ENCODE measurements at regions not wholly inside any gene's neighbourhood (a gene's known extent, or its start where the extent isn't known, plus 50 kb on each side); places are given as distances from the start of the nearest gene placed in this dataset.

DNA sequence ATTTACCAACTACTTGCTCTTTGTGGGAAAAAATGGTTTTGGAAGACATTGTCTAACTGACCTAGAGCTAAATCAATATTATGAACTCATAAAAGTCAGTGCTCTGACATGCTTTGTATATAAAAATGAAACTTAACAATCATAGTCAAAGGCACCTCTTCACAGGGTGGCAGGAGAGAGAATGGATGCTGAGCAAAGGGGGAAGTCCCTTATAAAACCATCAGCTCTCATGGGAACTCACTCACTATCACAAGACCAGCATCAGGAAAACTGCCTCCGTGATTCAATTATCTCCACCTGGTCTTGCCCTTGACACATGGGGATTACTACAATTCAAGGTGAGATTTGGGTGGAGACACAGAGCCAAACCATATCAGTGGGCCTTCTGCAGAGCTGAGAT is 417.6 kb upstream of the AUTS2 start:
- Histone ChIP-seq H3K4me3 (ENCODE audit: low read length in 2 of 2) (no peak overlapping the region), H3K27me3 (ENCODE audit: control insufficient read depth in 2 of 2, insufficient read depth in 1 of 2, low read length in 1 of 2) (no peaks in the 10 kb centered on the region), H3K36me3 (ENCODE audit: control insufficient read depth in 2 of 2, insufficient read depth in 2 of 2, low read length in 1 of 2) (no peaks in the 10 kb centered on the region), H3K4me1 (ENCODE audit: control insufficient read depth in 2 of 2, insufficient read depth in 2 of 2, low read length in 2 of 2) (no peaks in the 10 kb centered on the region), H3K27ac (ENCODE audit: low read depth in 1 of 2, low read length in 1 of 2) (no peak overlapping the region), H3K9me3 (ENCODE audit: control insufficient read depth in 2 of 2, insufficient read depth in 1 of 2, low read length in 1 of 2) (no peaks in the 10 kb centered on the region)
- 87% methylated on average over 1 of the region's 1 CpG for WGBS
- no peak for DNase-seq (ENCODE audit: low read depth in 6 of 9, low spot score in 9 of 9)

DNA sequence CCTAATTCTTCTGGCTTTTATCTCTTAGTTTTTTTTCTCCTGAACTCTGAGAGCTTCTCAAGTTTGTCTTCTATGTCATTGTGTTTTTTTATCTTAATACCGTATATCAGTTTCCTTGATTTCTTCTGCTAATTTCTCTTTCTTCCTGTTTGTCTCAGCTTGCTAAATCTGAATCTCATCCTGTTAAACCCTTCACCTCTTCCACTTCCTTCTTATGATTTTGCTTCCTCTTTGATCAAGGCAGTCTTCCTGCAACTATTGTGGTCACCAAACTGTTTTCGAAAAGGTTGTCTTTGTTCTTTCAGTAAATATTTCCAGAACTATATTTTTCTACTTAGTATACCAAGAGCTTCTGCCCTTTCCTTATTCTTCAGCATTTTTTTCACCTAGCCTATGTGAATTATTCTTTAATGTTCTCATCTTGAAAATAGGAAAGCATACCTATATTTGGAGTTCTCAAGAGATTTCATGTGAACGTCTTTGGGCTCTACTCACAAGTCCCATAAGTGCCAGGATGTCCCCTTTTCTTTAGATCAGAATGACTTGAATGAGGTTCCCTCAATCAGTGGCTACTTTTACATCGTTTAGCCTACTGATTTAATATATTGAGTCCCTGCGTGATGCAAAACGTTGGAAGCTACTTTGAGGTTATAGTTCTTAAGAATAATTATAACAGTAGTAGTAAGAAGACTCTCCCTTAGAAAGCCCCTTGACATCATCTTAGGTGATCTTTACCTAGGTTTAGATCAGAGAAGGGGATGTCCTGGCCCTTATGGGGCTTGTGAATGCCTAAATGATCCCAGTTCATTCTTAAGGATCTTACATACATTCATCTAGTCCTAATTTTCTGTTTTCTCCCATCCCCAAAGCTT is 415.4 kb upstream of the AUTS2 start:
- H3K27me3 ChIP-seq (ENCODE audit: control insufficient read depth in 2 of 2, insufficient read depth in 1 of 2, low read length in 1 of 2), result no peaks in the 10 kb centered on the region
- H3K27ac ChIP-seq (ENCODE audit: low read depth in 1 of 2, low read length in 1 of 2), result no peak overlapping the region
- H3K9me3 ChIP-seq (ENCODE audit: control insufficient read depth in 2 of 2, insufficient read depth in 1 of 2, low read length in 1 of 2), result no peaks in the 10 kb centered on the region
- no peaks in the 10 kb centered on the region for H3K36me3 ChIP-seq (ENCODE audit: control insufficient read depth in 2 of 2, insufficient read depth in 2 of 2, low read length in 1 of 2)
- H3K4me1 ChIP-seq (ENCODE audit: control insufficient read depth in 2 of 2, insufficient read depth in 2 of 2, low read length in 2 of 2), result no peaks in the 10 kb centered on the region
- WGBS, result 69% methylated on average over 6 of the region's 6 CpGs
- DNase-seq (ENCODE audit: low read depth in 6 of 9, low spot score in 9 of 9), result no peak
- H3K4me3 ChIP-seq (ENCODE audit: low read length in 2 of 2), result no peak overlapping the region

DNA sequence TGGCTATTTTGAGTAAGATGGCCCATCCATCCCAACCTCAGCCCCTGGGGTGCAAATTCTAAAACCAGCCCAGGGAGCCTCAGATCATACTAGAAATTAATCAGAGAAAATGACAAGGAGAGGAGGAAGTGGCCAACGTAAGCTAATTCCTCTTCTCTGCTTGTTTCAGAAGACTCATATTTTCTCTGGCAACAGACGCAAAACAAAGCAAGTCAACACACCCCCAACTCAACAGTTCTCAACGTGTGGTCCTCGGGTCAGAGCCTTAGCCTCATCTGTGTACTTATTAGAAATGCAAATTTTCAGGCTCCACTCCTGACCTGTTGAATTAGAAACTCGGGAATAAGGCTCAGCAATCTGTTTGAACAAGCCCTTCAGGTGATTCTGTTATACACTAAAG is 413.9 kb upstream of the AUTS2 start:
- no peaks in the 10 kb centered on the region for H3K27me3 ChIP-seq (ENCODE audit: control insufficient read depth in 2 of 2, insufficient read depth in 1 of 2, low read length in 1 of 2)
- H3K9me3 ChIP-seq (ENCODE audit: control insufficient read depth in 2 of 2, insufficient read depth in 1 of 2, low read length in 1 of 2), result no peaks in the 10 kb centered on the region
- WGBS, result 14% methylated on average over 5 of the region's 5 CpGs
- H3K27ac ChIP-seq (ENCODE audit: low read depth in 1 of 2, low read length in 1 of 2), result no peak overlapping the region
- H3K4me1 ChIP-seq (ENCODE audit: control insufficient read depth in 2 of 2, insufficient read depth in 2 of 2, low read length in 2 of 2), result no peaks in the 10 kb centered on the region
- no peak overlapping the region for H3K4me3 ChIP-seq (ENCODE audit: low read length in 2 of 2)
- DNase-seq (ENCODE audit: low read depth in 6 of 9, low spot score in 9 of 9), result no peak
- no peaks in the 10 kb centered on the region for H3K36me3 ChIP-seq (ENCODE audit: control insufficient read depth in 2 of 2, insufficient read depth in 2 of 2, low read length in 1 of 2)

DNA sequence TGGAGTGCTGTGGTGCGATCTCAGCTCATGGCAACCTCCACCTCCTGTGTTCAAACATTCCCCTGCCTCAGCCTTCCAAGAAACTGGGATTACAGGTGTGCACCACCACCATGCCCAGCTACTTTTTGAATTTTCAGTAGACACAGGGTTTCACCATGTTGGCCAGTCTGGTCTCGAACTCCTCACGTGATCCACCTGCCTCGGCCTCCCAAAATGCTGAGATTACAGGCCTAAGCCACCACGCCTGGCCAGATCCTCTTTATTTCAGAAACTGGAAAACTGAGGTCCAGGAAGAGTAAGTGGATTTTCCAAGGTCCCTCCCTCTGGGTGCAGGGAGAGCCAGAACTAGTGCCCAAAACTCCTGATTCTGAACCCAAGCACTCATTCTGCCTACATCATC is 413.1 kb upstream of the AUTS2 start:
- no peaks in the 10 kb centered on the region for H3K27me3 ChIP-seq (ENCODE audit: control insufficient read depth in 2 of 2, insufficient read depth in 1 of 2, low read length in 1 of 2)
- 97% methylated on average over 5 of the region's 5 CpGs for WGBS
- no peak overlapping the region for H3K4me3 ChIP-seq (ENCODE audit: low read length in 2 of 2)
- no peaks in the 10 kb centered on the region for H3K9me3 ChIP-seq (ENCODE audit: control insufficient read depth in 2 of 2, insufficient read depth in 1 of 2, low read length in 1 of 2)
- no peaks in the 10 kb centered on the region for H3K36me3 ChIP-seq (ENCODE audit: control insufficient read depth in 2 of 2, insufficient read depth in 2 of 2, low read length in 1 of 2)
- no peak overlapping the region for H3K27ac ChIP-seq (ENCODE audit: low read depth in 1 of 2, low read length in 1 of 2)
- DNase-seq (ENCODE audit: low read depth in 6 of 9, low spot score in 9 of 9), result no peak
- H3K4me1 ChIP-seq (ENCODE audit: control insufficient read depth in 2 of 2, insufficient read depth in 2 of 2, low read length in 2 of 2), result no peaks in the 10 kb centered on the region

DNA sequence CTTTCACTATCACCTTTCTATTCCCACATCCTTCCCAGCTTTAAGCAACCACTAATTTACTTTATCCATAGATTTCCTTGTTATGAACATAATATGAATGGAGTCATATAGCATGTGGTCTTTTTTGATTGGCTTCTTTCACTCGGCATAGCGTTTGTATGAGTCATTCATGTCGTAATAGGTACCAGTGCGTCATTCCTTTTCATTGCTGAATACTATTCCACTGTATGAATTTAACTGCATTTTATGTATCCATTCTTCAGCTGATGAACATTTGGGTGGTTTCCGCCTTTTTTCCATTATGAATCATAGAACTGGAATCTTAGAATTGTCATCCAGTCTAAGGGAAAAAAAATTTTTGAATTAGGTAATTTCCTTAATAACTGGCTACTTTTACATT is 411.3 kb upstream of the AUTS2 start:
- Histone ChIP-seq H3K36me3 (ENCODE audit: control insufficient read depth in 2 of 2, insufficient read depth in 2 of 2, low read length in 1 of 2) (no peaks in the 10 kb centered on the region), H3K4me1 (ENCODE audit: control insufficient read depth in 2 of 2, insufficient read depth in 2 of 2, low read length in 2 of 2) (peaks cover 0 to 2% of the 10 kb centered on the region in 2 donors), H3K9me3 (ENCODE audit: control insufficient read depth in 2 of 2, insufficient read depth in 1 of 2, low read length in 1 of 2) (no peaks in the 10 kb centered on the region), H3K4me3 (ENCODE audit: low read length in 2 of 2) (no peak overlapping the region), H3K27me3 (ENCODE audit: control insufficient read depth in 2 of 2, insufficient read depth in 1 of 2, low read length in 1 of 2) (no peaks in the 10 kb centered on the region), H3K27ac (ENCODE audit: low read depth in 1 of 2, low read length in 1 of 2) (no peak overlapping the region)
- whole genome bisulfite sequencing, result 99% methylated on average over 5 of the region's 5 CpGs
- DNase-seq (ENCODE audit: low read depth in 6 of 9, low spot score in 9 of 9), result no peak

DNA sequence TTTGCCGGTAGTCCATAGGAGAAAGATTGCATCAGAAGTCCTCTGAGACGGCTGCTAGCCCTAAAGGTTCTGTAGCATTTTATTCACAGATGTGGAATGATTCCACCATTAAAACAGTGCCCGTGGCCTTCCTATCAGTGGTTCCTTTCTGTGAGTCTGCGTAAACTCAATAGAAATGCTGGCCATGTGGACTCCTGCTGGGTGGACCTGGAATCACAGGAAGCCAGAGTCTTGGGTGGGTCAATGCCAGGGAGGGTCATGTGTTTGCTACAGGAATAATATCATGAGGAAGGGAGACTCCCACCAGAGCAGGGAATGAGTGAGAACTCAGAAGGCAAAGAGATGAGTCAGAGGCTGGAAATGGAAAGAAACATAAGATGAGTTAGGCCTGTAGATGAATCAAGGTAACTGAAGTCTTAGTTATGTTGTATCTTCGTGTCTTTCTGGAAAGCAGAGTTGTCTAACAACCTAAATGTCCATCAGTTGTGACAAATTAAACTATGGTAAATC is 410.4 kb upstream of the AUTS2 start:
- H3K4me1 ChIP-seq (ENCODE audit: control insufficient read depth in 2 of 2, insufficient read depth in 2 of 2, low read length in 2 of 2), result peaks cover 0 to 2% of the 10 kb centered on the region in 2 donors
- H3K36me3 ChIP-seq (ENCODE audit: control insufficient read depth in 2 of 2, insufficient read depth in 2 of 2, low read length in 1 of 2), result no peaks in the 10 kb centered on the region
- H3K9me3 ChIP-seq (ENCODE audit: control insufficient read depth in 2 of 2, insufficient read depth in 1 of 2, low read length in 1 of 2), result no peaks in the 10 kb centered on the region
- no peak for DNase-seq (ENCODE audit: low read depth in 6 of 9, low spot score in 9 of 9)
- no peak overlapping the region for H3K27ac ChIP-seq (ENCODE audit: low read depth in 1 of 2, low read length in 1 of 2)
- WGBS, result 94% methylated on average over 5 of the region's 5 CpGs
- no peak overlapping the region for H3K4me3 ChIP-seq (ENCODE audit: low read length in 2 of 2)
- no peaks in the 10 kb centered on the region for H3K27me3 ChIP-seq (ENCODE audit: control insufficient read depth in 2 of 2, insufficient read depth in 1 of 2, low read length in 1 of 2)

DNA sequence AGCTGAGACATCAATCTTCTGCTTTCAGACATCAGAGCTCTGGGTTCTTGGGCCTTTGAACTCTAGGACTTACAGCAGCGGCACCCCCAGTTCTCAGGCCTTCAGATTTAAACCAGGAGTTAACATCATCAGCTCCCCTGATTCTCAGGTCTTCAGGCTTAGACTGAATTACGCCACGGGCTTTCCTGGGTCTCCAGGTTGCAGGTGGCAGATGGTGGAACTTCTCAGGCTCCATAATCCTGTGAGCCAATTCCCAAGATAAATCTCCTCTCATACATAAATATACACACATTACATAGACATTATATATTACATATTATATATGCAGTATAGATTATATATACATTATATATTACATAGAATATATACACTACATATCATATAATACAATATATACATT is 408.9 kb upstream of the AUTS2 start:
- peaks cover 0 to 2% of the 10 kb centered on the region in 2 donors for H3K4me1 ChIP-seq (ENCODE audit: control insufficient read depth in 2 of 2, insufficient read depth in 2 of 2, low read length in 2 of 2)
- no peaks in the 10 kb centered on the region for H3K9me3 ChIP-seq (ENCODE audit: control insufficient read depth in 2 of 2, insufficient read depth in 1 of 2, low read length in 1 of 2)
- no peak overlapping the region for H3K4me3 ChIP-seq (ENCODE audit: low read length in 2 of 2)
- H3K27ac ChIP-seq (ENCODE audit: low read depth in 1 of 2, low read length in 1 of 2), result no peak overlapping the region
- 96% methylated on average over 3 of the region's 3 CpGs for WGBS
- no peak for DNase-seq (ENCODE audit: low read depth in 6 of 9, low spot score in 9 of 9)
- H3K36me3 ChIP-seq (ENCODE audit: control insufficient read depth in 2 of 2, insufficient read depth in 2 of 2, low read length in 1 of 2), result no peaks in the 10 kb centered on the region
- H3K27me3 ChIP-seq (ENCODE audit: control insufficient read depth in 2 of 2, insufficient read depth in 1 of 2, low read length in 1 of 2), result no peaks in the 10 kb centered on the region

DNA sequence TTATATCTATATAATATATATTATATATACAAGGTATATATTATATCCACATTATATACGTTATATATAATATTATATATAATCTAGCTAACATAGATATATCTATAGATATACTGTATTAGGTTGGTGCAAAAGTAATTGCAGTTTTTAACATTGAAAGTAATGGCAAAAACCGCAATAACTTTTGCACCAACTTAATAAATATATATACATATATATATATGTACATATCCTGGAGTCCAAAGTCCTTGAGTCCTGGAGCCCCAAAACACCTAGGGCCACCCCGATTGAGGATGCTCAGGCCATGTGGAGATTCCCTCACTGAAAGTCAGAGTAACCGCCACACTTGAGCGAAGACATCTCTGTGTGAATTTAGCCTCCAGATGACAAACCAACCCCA is 408.2 kb upstream of the AUTS2 start:
- H3K27me3 ChIP-seq (ENCODE audit: control insufficient read depth in 2 of 2, insufficient read depth in 1 of 2, low read length in 1 of 2), result no peaks in the 10 kb centered on the region
- no peak overlapping the region for H3K4me3 ChIP-seq (ENCODE audit: low read length in 2 of 2)
- no peak overlapping the region for H3K27ac ChIP-seq (ENCODE audit: low read depth in 1 of 2, low read length in 1 of 2)
- no peak for DNase-seq (ENCODE audit: low read depth in 6 of 9, low spot score in 9 of 9)
- H3K9me3 ChIP-seq (ENCODE audit: control insufficient read depth in 2 of 2, insufficient read depth in 1 of 2, low read length in 1 of 2), result no peaks in the 10 kb centered on the region
- peaks cover 0 to 2% of the 10 kb centered on the region in 2 donors for H3K4me1 ChIP-seq (ENCODE audit: control insufficient read depth in 2 of 2, insufficient read depth in 2 of 2, low read length in 2 of 2)
- H3K36me3 ChIP-seq (ENCODE audit: control insufficient read depth in 2 of 2, insufficient read depth in 2 of 2, low read length in 1 of 2), result no peaks in the 10 kb centered on the region
- 97% methylated on average over 5 of the region's 5 CpGs for WGBS

DNA sequence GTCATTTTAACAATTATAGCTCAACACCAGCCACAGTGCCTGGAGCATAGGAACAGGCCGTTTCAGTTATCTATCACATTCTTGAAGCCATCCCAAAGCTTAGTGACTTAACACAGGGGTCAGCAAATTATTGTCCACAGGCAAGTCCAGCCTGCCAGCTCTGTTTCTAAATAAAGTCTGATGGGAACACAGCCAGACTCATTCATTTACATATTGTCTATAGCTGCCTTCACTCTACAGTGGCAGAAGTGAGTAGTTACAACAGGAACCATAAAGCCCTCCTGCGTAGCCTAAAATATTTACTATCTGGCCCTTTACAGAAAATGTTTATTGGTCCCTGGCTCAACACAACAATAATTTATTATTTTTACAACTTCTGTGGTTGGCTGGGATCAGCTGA is 407.5 kb upstream of the AUTS2 start:
- H3K36me3 ChIP-seq (ENCODE audit: control insufficient read depth in 2 of 2, insufficient read depth in 2 of 2, low read length in 1 of 2), result no peaks in the 10 kb centered on the region
- DNase-seq (ENCODE audit: low read depth in 6 of 9, low spot score in 9 of 9), result no peak
- no peaks in the 10 kb centered on the region for H3K9me3 ChIP-seq (ENCODE audit: control insufficient read depth in 2 of 2, insufficient read depth in 1 of 2, low read length in 1 of 2)
- H3K4me3 ChIP-seq (ENCODE audit: low read length in 2 of 2), result no peak overlapping the region
- H3K27ac ChIP-seq (ENCODE audit: low read depth in 1 of 2, low read length in 1 of 2), result no peak overlapping the region
- peaks cover 0 to 2% of the 10 kb centered on the region in 2 donors for H3K4me1 ChIP-seq (ENCODE audit: control insufficient read depth in 2 of 2, insufficient read depth in 2 of 2, low read length in 2 of 2)
- 89% methylated on average over 2 of the region's 2 CpGs for WGBS
- no peaks in the 10 kb centered on the region for H3K27me3 ChIP-seq (ENCODE audit: control insufficient read depth in 2 of 2, insufficient read depth in 1 of 2, low read length in 1 of 2)

Measured in thymus (tissue), 11 donors.